ENCODE measurements at regions not wholly inside any gene's neighbourhood (a gene's known extent, or its start where the extent isn't known, plus 50 kb on each side); places are given as distances from the start of the nearest gene placed in this dataset.

- TF ChIP-seq, protein P1, sequence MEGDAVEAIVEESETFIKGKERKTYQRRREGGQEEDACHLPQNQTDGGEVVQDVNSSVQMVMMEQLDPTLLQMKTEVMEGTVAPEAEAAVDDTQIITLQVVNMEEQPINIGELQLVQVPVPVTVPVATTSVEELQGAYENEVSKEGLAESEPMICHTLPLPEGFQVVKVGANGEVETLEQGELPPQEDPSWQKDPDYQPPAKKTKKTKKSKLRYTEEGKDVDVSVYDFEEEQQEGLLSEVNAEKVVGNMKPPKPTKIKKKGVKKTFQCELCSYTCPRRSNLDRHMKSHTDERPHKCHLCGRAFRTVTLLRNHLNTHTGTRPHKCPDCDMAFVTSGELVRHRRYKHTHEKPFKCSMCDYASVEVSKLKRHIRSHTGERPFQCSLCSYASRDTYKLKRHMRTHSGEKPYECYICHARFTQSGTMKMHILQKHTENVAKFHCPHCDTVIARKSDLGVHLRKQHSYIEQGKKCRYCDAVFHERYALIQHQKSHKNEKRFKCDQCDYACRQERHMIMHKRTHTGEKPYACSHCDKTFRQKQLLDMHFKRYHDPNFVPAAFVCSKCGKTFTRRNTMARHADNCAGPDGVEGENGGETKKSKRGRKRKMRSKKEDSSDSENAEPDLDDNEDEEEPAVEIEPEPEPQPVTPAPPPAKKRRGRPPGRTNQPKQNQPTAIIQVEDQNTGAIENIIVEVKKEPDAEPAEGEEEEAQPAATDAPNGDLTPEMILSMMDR (IDR thresholded peaks at IDR 0.05; ENCODE audit: low read length), result no peak
- TF ChIP-seq EZH2 (IDR thresholded peaks at IDR 0.05; ENCODE audit: borderline replicate concordance, low read length), result no peak
These were observed 219.1 kb upstream of the STK17B start for GRCh38 chr2:196390243-196391148.

Data from OCI-LY1 (cell line).